HG02763 (cell line): ENCODE measurements at regions not wholly inside any gene's neighbourhood (a gene's known extent, or its start where the extent isn't known, plus 50 kb on each side); places are given as distances from the start of the nearest gene placed in this dataset.

Experiments used
- ATAC-seq: cut with Tn5 transposase; IDR thresholded peaks from one replicate; pipeline ENCODE4 v1.9.1; 2021; ENCODE audit warnings: mild to moderate bottlenecking, moderate library complexity; ENCODE audit not compliant: unreplicated experiment

DNA sequence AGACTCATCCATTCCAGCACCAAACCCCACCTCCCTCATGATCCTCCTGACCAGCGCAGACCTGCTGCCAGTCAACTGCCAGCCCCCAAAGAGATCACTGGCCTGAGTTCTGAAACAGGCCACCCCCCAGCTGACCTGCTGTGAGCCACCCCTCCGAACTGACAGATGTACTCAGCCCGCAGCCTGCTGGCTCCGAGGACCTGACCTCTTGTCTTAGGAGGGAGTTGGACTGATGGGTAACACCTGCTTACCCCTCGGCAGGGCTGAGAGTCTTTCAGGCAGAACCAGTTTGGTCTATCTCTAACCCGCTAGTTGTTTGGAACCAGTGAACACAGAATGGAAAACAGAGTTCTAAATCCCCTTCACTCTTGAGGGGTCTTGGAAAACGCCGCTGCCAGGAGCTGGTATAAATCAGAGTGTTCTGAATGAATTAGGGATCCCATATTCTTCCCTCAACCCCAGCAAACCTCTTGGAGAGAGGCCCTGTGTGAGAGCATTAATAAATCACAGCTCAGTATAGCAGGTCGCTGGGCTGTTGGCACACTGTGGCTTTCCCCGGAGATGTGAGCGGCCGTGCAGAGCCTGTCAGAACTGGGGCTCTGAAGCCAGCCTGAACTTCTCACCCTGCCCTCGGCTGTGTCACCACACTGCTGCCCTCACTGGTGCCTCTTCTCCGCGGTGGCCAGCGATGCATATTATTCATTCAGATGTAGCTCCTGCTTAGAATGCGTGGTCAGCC is 165.1 kb upstream of the NCAM1 start:
- ATAC-seq: no peak

- ATAC-seq: no peak
Observed at GRCh38 chr11:112797092-112797491, 164.1 kb upstream of the NCAM1 start.

GRCh38 chr11:112797648-112798293 is 163.4 kb upstream of the NCAM1 start:
- no peak for ATAC-seq

GRCh38 chr11:112801025-112801816 is 160.0 kb upstream of the NCAM1 start:
- ATAC-seq: no peak

DNA sequence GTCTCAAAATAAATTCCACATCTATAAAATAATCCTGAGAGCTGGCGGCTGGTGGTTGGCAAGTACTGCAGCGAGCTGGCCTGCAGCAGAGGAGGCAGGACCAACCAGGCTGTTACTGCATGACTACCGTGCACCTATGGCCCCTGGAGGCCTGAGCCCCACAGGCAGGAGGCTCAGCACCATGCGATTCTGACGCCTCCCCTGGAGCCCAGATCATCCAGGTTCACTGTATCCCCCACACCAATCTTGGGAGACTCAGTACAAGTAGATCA is 159.5 kb upstream of the NCAM1 start:
- ATAC-seq: no peak

GRCh38 chr11:112805658-112806057 is 155.6 kb upstream of the NCAM1 start:
- no peak for ATAC-seq

DNA sequence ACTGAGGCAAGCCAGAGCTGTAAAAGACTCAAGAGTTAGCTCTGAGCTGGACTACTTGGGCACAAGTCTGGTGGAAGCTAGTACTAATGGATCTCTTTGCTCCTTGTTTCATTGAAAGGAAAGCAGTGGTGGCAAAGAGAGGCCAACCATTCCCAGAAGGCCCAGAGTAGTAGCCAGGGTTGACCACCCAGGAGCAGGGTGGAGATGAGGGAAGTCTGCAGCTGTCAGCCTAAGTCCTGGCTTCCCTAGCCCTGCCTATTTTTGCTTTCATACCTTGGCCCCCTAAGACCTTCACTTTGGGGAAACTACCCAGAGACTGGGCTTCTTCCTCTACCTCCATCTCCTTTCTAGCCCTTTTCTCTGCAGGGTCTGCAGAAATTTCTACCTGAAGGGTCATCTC is 155.0 kb upstream of the NCAM1 start:
- ATAC-seq: no peak

GRCh38 chr11:112806876-112807275 is 154.3 kb upstream of the NCAM1 start:
- ATAC-seq: no peak

DNA sequence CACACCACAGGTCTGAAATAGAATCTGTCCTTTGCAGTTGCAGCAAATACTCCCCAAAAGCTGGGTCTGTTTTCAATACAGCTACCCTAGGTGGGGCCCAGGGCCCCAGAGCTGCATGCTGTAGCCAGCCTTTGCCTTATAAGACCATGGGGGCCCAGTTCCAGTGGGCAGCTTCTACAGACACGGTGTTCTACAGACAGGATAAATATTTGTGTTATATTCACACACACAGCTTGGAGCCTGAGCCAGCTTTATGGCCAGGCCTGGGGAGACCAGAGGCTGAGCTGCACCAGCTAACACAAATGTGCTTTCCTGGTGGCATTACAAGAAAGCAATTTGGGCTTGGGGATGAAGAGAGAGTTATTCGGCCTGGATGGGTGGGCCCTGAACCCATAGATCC is 151.8 kb upstream of the NCAM1 start:
- no peak for ATAC-seq

DNA sequence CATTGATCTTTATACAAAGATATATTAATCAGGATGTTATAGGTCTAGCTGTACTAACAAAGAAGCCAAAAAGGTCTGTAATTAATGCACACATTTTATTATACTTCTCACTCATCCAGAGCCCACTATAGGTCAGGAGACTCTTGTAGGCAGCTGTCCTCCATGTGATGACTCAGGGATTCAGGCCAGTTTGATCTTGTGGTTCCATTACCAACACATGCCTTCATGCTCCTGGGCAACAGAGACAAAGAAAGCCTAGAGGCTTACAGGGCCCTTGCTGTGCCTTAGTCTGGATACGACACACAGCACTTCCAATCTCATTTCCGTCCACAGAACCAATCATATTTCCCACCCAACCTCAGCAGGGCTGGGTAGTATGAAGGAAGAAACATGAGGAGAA is 150.3 kb upstream of the NCAM1 start:
- ATAC-seq: no peak

DNA sequence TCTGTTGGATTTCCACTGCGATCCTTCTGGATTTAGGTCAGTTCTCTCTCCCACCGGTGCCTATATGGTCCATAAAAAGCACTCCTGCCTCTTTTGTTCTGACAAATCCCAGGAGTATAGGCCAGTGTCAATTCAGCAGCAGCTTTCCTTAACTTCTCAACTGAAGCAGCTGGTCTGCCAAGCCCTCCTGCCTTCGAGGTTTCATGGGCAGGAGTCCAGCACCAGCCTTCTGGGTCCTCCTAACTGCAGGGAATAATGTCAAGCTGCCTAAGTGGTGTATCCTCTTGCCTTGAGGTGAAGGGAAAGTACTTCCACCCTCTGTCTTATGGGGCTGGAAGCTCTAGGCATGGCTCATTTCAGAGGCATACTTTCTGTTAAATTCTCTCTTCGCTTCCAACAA is 149.4 kb upstream of the NCAM1 start:
- ATAC-seq: no peak

DNA sequence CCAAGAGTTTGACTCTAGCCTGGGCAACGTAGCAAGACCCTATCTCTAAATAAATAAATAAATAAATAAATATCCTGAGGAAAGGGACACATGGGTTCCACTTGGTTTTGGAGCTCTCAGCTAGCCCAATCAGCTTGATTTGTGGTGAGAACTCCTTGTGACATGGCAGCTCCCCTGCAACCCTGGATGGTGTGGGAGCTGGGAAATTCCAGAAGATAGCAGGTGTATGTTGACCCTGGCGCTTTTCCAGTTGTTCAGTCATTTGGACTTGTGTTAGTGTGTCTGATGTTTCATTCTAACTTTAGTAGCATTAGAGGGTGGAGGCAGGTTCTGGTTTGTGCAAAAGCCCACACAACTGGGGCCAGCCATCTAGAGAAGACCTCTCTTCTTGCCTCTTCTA is 148.5 kb upstream of the NCAM1 start:
- ATAC-seq: no peak

GRCh38 chr11:112814168-112814567 is 147.1 kb upstream of the NCAM1 start:
- ATAC-seq: no peak

- ATAC-seq: no peak
Observed at GRCh38 chr11:112817376-112817775, 143.8 kb upstream of the NCAM1 start.

- ATAC-seq: no peak
Observed at GRCh38 chr11:112822478-112823274, 138.5 kb upstream of the NCAM1 start.

- ATAC-seq: no peak
Observed at GRCh38 chr11:112826026-112826425, 135.2 kb upstream of the NCAM1 start.

DNA sequence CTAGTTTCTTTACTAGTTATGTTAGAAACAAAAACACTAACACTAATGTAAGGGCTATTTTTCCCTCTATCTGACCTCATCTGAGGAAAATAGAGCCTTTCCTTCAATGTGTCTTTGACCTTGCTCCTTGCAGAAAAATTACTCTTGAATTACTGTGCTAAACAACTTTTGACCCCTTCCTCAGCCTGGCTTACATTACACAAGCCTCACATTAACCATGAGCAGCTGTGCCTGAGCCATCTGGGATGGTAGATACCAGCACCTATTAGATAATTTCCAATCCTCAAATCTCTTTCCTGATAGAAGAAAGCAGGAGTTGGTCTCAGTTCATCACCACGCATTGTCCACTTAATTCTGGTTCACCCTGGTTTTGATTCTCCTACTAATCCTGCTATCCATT is 134.4 kb upstream of the NCAM1 start:
- ATAC-seq: no peak

GRCh38 chr11:112828421-112828820 is 132.8 kb upstream of the NCAM1 start:
- no peak for ATAC-seq

- no peak for ATAC-seq
Observed at GRCh38 chr11:112829971-112830654, 131.1 kb upstream of the NCAM1 start.

DNA sequence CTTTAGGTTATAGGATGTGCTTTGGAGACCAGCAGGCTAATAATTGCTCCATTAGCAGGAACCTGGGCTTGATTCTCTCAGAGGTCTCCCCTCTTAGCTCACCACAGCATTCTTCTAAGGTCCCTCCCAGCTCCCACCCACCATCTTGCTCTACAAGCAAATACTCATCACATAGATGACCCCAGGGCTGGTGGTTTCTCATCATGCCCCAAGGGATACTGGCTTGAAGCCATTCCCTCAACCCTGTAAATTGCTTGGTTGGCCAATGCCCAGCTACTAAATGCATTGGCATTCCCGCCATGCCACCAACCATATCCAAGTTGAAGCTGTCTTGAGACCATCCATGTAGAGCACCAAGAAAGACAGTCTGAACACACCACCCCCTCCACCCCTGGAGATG is 130.2 kb upstream of the NCAM1 start:
- ATAC-seq: no peak
